Osteoblast (primary cell): ENCODE measurements at regions not wholly inside any gene's neighbourhood (a gene's known extent, or its start where the extent isn't known, plus 50 kb on each side); places are given as distances from the start of the nearest gene placed in this dataset. TPM values are rescaled to one million over a fixed set of nuclear protein-coding genes. Genes with fewer than 3 reads are reported as not detected.

Experiments
- DNase-seq: peaks from one replicate; pipeline ENCODE4 v3.0.0; 2011; ENCODE audit warnings: low spot score, mixed read lengths; ENCODE audit not compliant: insufficient read length; ENCODE audit errors: missing footprints
- H2AFZ ChIP-seq: 2 replicates; pipeline ENCODE4 v1.6.0; 2011; ENCODE audit warnings: mild to moderate bottlenecking, low read length
- H3K27ac ChIP-seq: 2 replicates; pipeline ENCODE4 v1.5.1; 2011; ENCODE audit warnings: mild to moderate bottlenecking, low read depth, low read length, moderate library complexity
- H3K27me3 ChIP-seq: 2 replicates; pipeline ENCODE4 v1.6.0; 2012; ENCODE audit warnings: mild to moderate bottlenecking, control low read depth, inconsistent platforms, low read length, moderate library complexity; ENCODE audit not compliant: insufficient read depth
- H3K36me3 ChIP-seq: 2 replicates; pipeline ENCODE4 v1.5.1; 2011; ENCODE audit warnings: mild to moderate bottlenecking, low read length, control low read depth, moderate library complexity; ENCODE audit not compliant: insufficient read depth
- H3K4me1 ChIP-seq: 2 replicates; pipeline ENCODE4 v1.5.1; 2011; ENCODE audit warnings: mild to moderate bottlenecking, low read length, control low read depth, moderate library complexity; ENCODE audit not compliant: insufficient read depth
- H3K4me2 ChIP-seq: 2 replicates; pipeline ENCODE4 v1.6.0; 2011; ENCODE audit warnings: mild to moderate bottlenecking, low read length; ENCODE audit not compliant: insufficient read depth
- H3K4me3 ChIP-seq: fragments of 200-600 bp; sonication (generic); 3 replicates; pipeline ENCODE4 v1.5.1; 2012; ENCODE audit warnings: mild to moderate bottlenecking, low read length, inconsistent platforms; ENCODE audit not compliant: insufficient read depth
- H3K79me2 ChIP-seq: 2 replicates; pipeline ENCODE4 v1.6.0; 2012; ENCODE audit warnings: mild to moderate bottlenecking, low read length, control low read depth, inconsistent platforms; ENCODE audit not compliant: insufficient read depth
- H3K9me3 ChIP-seq: 2 replicates; pipeline ENCODE4 v1.5.1; 2011; ENCODE audit warnings: low read depth, low read length, control low read depth
- H4K20me1 ChIP-seq: 2 replicates; pipeline ENCODE4 v1.6.0; 2012; ENCODE audit warnings: mild to moderate bottlenecking, low read length, control low read depth; ENCODE audit not compliant: insufficient read depth
- small RNA-seq: library from RNA; depleted of rRNA; stranded (forward); fragments of <200 nt; gene quantifications from one replicate; pipeline ENCODE3, GENCODE V24; 2012
- TF ChIP-seq, protein P1 (sequence below): IDR thresholded peaks from 2 replicates; pipeline ENCODE4 v1.5.1; 2011; ENCODE audit warnings: mild to moderate bottlenecking, low read depth, low read length, moderate library complexity; ENCODE audit errors: extremely low read depth

DNA sequence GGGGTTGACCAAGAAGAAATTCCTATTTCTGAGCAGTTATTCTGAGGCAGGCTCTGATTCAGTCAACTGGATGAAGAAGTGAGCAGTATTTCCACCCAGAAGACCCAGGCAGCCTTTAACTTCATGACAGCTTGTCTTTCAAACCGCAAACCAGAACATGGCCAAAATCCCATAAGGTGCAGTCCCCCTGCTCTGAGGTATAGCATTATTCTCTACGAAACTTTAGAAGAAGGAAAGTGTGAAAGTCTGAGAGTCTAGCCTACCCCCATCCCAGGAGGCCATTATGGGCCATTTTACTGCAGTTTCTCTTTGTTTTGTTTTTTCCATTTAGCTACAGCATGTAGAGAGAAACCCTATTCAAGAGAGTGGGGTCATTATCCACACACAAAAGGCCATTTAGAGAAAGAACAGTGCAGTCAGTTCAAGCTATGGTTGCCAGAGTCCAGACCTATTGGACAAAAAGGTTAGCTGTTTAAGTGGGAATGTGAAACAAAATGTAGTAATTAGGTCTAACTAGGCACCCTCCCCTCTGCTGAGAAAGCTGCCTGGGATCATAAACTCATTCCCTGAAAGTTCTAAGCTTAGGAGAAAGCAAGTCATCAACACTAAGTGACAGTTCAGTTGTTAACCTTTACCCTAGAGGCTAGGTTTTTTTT lies 52.1 kb upstream of the RASGEF1B start:
- Histone ChIP-seq H3K27me3 (no peaks in the 10 kb centered on the region), H3K4me3 (no peak overlapping the region), H3K79me2 (no peaks in the 10 kb centered on the region), H2AFZ (no peak overlapping the region), H3K4me2 (no peak overlapping the region), H3K9me3 (no peaks in the 10 kb centered on the region), H3K4me1 (no peaks in the 10 kb centered on the region), H4K20me1 (no peaks in the 10 kb centered on the region), H3K36me3 (no peaks in the 10 kb centered on the region), H3K27ac (no peak overlapping the region)
- no peak for DNase-seq
- TF ChIP-seq, protein P1, sequence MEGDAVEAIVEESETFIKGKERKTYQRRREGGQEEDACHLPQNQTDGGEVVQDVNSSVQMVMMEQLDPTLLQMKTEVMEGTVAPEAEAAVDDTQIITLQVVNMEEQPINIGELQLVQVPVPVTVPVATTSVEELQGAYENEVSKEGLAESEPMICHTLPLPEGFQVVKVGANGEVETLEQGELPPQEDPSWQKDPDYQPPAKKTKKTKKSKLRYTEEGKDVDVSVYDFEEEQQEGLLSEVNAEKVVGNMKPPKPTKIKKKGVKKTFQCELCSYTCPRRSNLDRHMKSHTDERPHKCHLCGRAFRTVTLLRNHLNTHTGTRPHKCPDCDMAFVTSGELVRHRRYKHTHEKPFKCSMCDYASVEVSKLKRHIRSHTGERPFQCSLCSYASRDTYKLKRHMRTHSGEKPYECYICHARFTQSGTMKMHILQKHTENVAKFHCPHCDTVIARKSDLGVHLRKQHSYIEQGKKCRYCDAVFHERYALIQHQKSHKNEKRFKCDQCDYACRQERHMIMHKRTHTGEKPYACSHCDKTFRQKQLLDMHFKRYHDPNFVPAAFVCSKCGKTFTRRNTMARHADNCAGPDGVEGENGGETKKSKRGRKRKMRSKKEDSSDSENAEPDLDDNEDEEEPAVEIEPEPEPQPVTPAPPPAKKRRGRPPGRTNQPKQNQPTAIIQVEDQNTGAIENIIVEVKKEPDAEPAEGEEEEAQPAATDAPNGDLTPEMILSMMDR, result no peak

DNA sequence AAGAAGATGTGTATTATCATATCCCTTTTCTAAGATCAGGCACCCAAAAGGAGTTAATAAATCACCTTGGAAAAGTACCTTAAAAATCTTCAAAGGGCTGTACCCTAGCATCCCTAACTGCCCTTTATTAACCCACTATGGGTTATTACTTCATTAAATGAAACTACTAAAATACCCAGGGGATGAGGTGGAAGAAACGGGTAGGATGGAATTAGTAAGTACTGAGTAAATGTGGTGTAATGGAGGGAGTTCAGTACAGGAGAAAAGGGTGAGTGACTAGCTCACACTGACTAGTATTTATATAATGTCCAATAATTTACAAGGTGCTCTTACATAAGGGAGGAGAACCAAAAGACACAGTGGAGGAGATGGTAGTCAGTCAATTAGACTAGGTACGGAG lies 51.0 kb upstream of the RASGEF1B start:
- Histone ChIP-seq H3K4me2 (no peak overlapping the region), H3K36me3 (no peaks in the 10 kb centered on the region), H3K4me3 (no peak overlapping the region), H3K4me1 (no peaks in the 10 kb centered on the region), H3K27me3 (no peaks in the 10 kb centered on the region), H4K20me1 (no peaks in the 10 kb centered on the region), H3K9me3 (no peaks in the 10 kb centered on the region), H3K27ac (no peak overlapping the region), H2AFZ (no peak overlapping the region), H3K79me2 (no peaks in the 10 kb centered on the region)
- no peak for DNase-seq
- TF ChIP-seq, protein P1, result no peak

DNA sequence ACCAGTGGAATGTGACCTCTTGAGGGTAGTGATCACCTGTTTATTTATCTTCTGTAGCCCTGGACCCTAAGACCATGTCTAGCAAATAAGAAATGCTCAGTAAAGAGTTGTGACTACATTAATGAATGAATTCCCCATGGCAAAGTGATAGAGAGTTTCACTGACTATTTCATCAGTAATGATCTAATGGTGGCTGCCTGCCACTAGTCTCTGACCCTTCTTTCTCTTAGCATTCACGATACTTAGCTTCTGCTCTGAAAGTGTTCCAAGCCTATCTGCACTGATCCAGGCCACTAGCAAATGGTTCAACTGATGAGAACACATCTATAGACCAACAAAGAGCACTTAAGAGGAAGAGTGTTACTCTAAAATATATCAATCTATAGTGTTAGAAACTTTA lies 50.0 kb upstream of the RASGEF1B start:
- H4K20me1 ChIP-seq, result no peaks in the 10 kb centered on the region
- H3K9me3 ChIP-seq, result no peaks in the 10 kb centered on the region
- H3K4me1 ChIP-seq, result no peaks in the 10 kb centered on the region
- no peak overlapping the region for H3K27ac ChIP-seq
- TF ChIP-seq, protein P1, result no peak
- H3K27me3 ChIP-seq, result no peaks in the 10 kb centered on the region
- no peak overlapping the region for H3K4me3 ChIP-seq
- H3K79me2 ChIP-seq, result no peaks in the 10 kb centered on the region
- no peak overlapping the region for H2AFZ ChIP-seq
- no peaks in the 10 kb centered on the region for H3K36me3 ChIP-seq
- no peak overlapping the region for H3K4me2 ChIP-seq
- no peak for DNase-seq

Small RNA genes lying in the stretch of these regions (small RNA-seq; reads per million reads assigned to genes)
- gene RF00322 (not detected), gene RNU6-499P (not detected)
